ENCODE measurements at regions not wholly inside any gene's neighbourhood (a gene's known extent, or its start where the extent isn't known, plus 50 kb on each side); places are given as distances from the start of the nearest gene placed in this dataset.

GRCh38 chr2:120509991-120510735 is 164.2 kb downstream of the INHBB start (continued):
- TF ChIP-seq, protein P1, sequence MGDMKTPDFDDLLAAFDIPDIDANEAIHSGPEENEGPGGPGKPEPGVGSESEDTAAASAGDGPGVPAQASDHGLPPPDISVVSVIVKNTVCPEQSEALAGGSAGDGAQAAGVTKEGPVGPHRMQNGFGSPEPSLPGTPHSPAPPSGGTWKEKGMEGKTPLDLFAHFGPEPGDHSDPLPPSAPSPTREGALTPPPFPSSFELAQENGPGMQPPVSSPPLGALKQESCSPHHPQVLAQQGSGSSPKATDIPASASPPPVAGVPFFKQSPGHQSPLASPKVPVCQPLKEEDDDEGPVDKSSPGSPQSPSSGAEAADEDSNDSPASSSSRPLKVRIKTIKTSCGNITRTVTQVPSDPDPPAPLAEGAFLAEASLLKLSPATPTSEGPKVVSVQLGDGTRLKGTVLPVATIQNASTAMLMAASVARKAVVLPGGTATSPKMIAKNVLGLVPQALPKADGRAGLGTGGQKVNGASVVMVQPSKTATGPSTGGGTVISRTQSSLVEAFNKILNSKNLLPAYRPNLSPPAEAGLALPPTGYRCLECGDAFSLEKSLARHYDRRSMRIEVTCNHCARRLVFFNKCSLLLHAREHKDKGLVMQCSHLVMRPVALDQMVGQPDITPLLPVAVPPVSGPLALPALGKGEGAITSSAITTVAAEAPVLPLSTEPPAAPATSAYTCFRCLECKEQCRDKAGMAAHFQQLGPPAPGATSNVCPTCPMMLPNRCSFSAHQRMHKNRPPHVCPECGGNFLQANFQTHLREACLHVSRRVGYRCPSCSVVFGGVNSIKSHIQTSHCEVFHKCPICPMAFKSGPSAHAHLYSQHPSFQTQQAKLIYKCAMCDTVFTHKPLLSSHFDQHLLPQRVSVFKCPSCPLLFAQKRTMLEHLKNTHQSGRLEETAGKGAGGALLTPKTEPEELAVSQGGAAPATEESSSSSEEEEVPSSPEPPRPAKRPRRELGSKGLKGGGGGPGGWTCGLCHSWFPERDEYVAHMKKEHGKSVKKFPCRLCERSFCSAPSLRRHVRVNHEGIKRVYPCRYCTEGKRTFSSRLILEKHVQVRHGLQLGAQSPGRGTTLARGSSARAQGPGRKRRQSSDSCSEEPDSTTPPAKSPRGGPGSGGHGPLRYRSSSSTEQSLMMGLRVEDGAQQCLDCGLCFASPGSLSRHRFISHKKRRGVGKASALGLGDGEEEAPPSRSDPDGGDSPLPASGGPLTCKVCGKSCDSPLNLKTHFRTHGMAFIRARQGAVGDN (CRISPR knock-in tag; IDR thresholded peaks at IDR 0.05): peak; percentile 23; the same call in 1 of the 2 replicates
- TF ChIP-seq HOXA5 (CRISPR knock-in tag; IDR thresholded peaks at IDR 0.05): no peak
- TF ChIP-seq NKX3-1 (CRISPR knock-in tag; IDR thresholded peaks at IDR 0.05): no peak

- Histone ChIP-seq H3K4me2 (ENCODE audit: low read depth, low read length) (no peak overlapping the region), H3K9me3 (ENCODE audit: low read length) (no peaks in the 10 kb centered on the region), H3K9ac (ENCODE audit: insufficient read depth, low read depth, low read length) (no peak overlapping the region), H2AFZ (ENCODE audit: low read length) (no peak overlapping the region), H4K20me1 (ENCODE audit: insufficient read depth, low read length) (no peaks in the 10 kb centered on the region), H3K27me3 (ENCODE audit: control insufficient read depth in 1 of 2, insufficient read depth in 2 of 2, low read length in 2 of 2) (peaks cover 11 to 51% of the 10 kb centered on the region in 2 experiments; a peak in 4 of 5 replicates), H3K36me3 (replicated peaks in 1 of 2; ENCODE audit: control insufficient read depth in 1 of 2, insufficient read depth in 2 of 2, low read length in 2 of 2) (no peaks in the 10 kb centered on the region), H3K27ac (ENCODE audit: extremely low read length, insufficient read depth, low read length) (no peak overlapping the region), H3K4me1 (ENCODE audit: insufficient read depth, low read length) (peaks cover 23% of the 10 kb centered on the region), H3K4me3 (replicated peaks in 1 of 3; ENCODE audit: insufficient read depth in 1 of 3, low read depth in 2 of 3, low read length in 3 of 3) (no peak overlapping the region), H3K79me2 (ENCODE audit: insufficient read depth, low read length) (no peaks in the 10 kb centered on the region)
- BruUV-seq (replicated peaks): no TSS peak
- ChIA-PET POLR2A (interaction anchor here (0.6 kb wide), 1 partner anchor 163 kb away, joined by 3 read pairs; no protein-coding TSS in a partner anchor), CTCF (ENCODE audit: low intra/inter-chr PET ratio, low total read pairs) (no interaction called here)
- FAIRE-seq: no peak
- in situ Hi-C loops (cut with HindIII; ENCODE audit: extremely low pct_ligation_motif_present, low pct_unique_long_range_greater_than_20kb): loop anchor here (10.0 kb wide), 1 partner anchor 166 kb away; the partner anchor contains the start of gene INHBB
- WGBS (ENCODE audit: low lambda C conversion rate): 34% methylated on average over 3 of the region's 11 CpGs
- ATAC-seq: peak; percentile 41
- no peak for DNase-seq (ENCODE audit: low spot score)
- intact Hi-C loops (cut with micrococcal nuclease; ENCODE audit: unreplicated experiment): no loop called here
- no peak for TF ChIP-seq ZNF362 (CRISPR knock-in tag; IDR thresholded peaks at IDR 0.05; ENCODE audit: borderline replicate concordance)
- TF ChIP-seq ZNF224 (CRISPR knock-in tag; IDR thresholded peaks at IDR 0.05): no peak
- no peak for TF ChIP-seq RORA (CRISPR knock-in tag; IDR thresholded peaks at IDR 0.05)
- no peak for TF ChIP-seq DMTF1 (CRISPR knock-in tag; IDR thresholded peaks at IDR 0.05)
- TF ChIP-seq, protein P1 (CRISPR knock-in tag; IDR thresholded peaks at IDR 0.05): peak; percentile 5; the same call in 1 of the 2 replicates
- TF ChIP-seq ZNF382 (CRISPR knock-in tag; IDR thresholded peaks at IDR 0.05; ENCODE audit: borderline replicate concordance): no peak
Observed at GRCh38 chr2:120510751-120511395, 164.9 kb downstream of the INHBB start.
